Lung (tissue), 11 donors: ENCODE measurements at regions not wholly inside any gene's neighbourhood (a gene's known extent, or its start where the extent isn't known, plus 50 kb on each side); places are given as distances from the start of the nearest gene placed in this dataset.

ENCODE experiments used
- ATAC-seq: fragments of 200-7000 bp; cut with Tn5 transposase; one replicate; pipeline ENCODE4 v1.9.1; 2020; ENCODE audit warnings: moderate number of reproducible peaks; ENCODE audit not compliant: insufficient read depth, low FRiP score
- DNase-seq, 3 donors: peaks; one replicate each; pipeline ENCODE4 v3.0.0-alpha.2; 2013 to 2017
- H3K27ac ChIP-seq, 2 donors: one replicate each; pipeline ENCODE4 v1.5.1; 2013; ENCODE audit warnings: mild to moderate bottlenecking in 2 of 2, moderate library complexity in 2 of 2, control low read depth in 1 of 2, inconsistent platforms in 1 of 2, low read depth in 1 of 2, low read length in 1 of 2
- H3K27me3 ChIP-seq, 3 donors: one replicate each; pipeline ENCODE4 v1.5.1; 2013; ENCODE audit warnings: low read length in 2 of 3; ENCODE audit not compliant: control insufficient read depth in 3 of 3, insufficient read depth in 3 of 3
- H3K36me3 ChIP-seq, 4 donors: one replicate each; pipeline ENCODE4 v1.5.1; 2013; ENCODE audit warnings: low read length in 4 of 4, mild to moderate bottlenecking in 1 of 4, moderate library complexity in 1 of 4; ENCODE audit not compliant: control insufficient read depth in 4 of 4, insufficient read depth in 4 of 4
- H3K4me1 ChIP-seq, 5 donors: one replicate each; pipeline ENCODE4 v1.5.1; 2013; ENCODE audit warnings: low read length in 5 of 5, mild to moderate bottlenecking in 2 of 5, moderate library complexity in 1 of 5; ENCODE audit not compliant: control insufficient read depth in 5 of 5, insufficient read depth in 5 of 5
- H3K4me3 ChIP-seq: one replicate; pipeline ENCODE4 v1.5.1; 2013; ENCODE audit warnings: mild to moderate bottlenecking, control low read depth, moderate library complexity
- H3K9ac ChIP-seq, 2 donors: one replicate each; pipeline ENCODE4 v1.5.1; 2013; ENCODE audit warnings: low read length in 2 of 2, control low read depth in 1 of 2; ENCODE audit not compliant: insufficient read depth in 1 of 2
- H3K9me3 ChIP-seq, 4 donors: one replicate each; pipeline ENCODE4 v1.5.1; 2013; ENCODE audit warnings: low read length in 3 of 4, mild to moderate bottlenecking in 1 of 4, moderate library complexity in 1 of 4; ENCODE audit not compliant: control insufficient read depth in 4 of 4, insufficient read depth in 3 of 4
- CTCF ChIP-seq: IDR thresholded peaks from 2 replicates; pipeline ENCODE4 v1.5.1; 2012; ENCODE audit warnings: mild to moderate bottlenecking; ENCODE audit errors: control extremely low read depth, extremely low read depth
- WGBS, 2 donors: extraction: QIAGEN DNeasy Blood & Tissue Kit; methylation state at CpG; one replicate each; pipeline ENCODE4 v1.1.7; 2013; 5-methylcytosine and 5-hydroxymethylcytosine counted together
- donor health status: control.
- donor health status: control.
- donor health status: Bipolar disorder and iron deficiency.
- donor health status: healthy.
- donor health status: DM: yes; HTN: yes; CAD: no.

GRCh38 chr9:78863531-78863930 is 566.6 kb downstream of the PSAT1 start:
- no peak overlapping the region for H3K27ac ChIP-seq
- H3K9ac ChIP-seq, result no peak overlapping the region
- H3K4me3 ChIP-seq, result no peak overlapping the region
- H3K4me1 ChIP-seq, result peaks cover 0 to 1% (median 0%) of the 10 kb centered on the region in 5 donors
- H3K27me3 ChIP-seq, result no peaks in the 10 kb centered on the region
- no peak for ATAC-seq
- no peak for TF ChIP-seq CTCF
- no peaks in the 10 kb centered on the region for H3K36me3 ChIP-seq
- no peak for DNase-seq
- 67 to 84% methylated on average over 4 of the region's 4 CpGs for WGBS, 2 donors
- peaks cover 0 to 2% (median 0%) of the 10 kb centered on the region in 4 donors for H3K9me3 ChIP-seq

- 80 to 90% methylated on average over 2 of the region's 2 CpGs for WGBS, 2 donors
- TF ChIP-seq CTCF, result no peak
- Histone ChIP-seq H3K36me3 (no peaks in the 10 kb centered on the region), H3K27me3 (no peaks in the 10 kb centered on the region), H3K9me3 (no peaks in the 10 kb centered on the region), H3K4me1 (no peaks in the 10 kb centered on the region), H3K4me3 (no peak overlapping the region), H3K9ac (no peak overlapping the region), H3K27ac (no peak overlapping the region)
- DNase-seq, result no peak
- no peak for ATAC-seq
Measured at GRCh38 chr9:78865737-78866136, 568.8 kb downstream of the PSAT1 start.

GRCh38 chr9:78866207-78867132 is 569.5 kb downstream of the PSAT1 start:
- ATAC-seq (no peak), DNase-seq (no peak)
- Histone ChIP-seq H3K27me3 (no peaks in the 10 kb centered on the region), H3K9me3 (no peaks in the 10 kb centered on the region), H3K27ac (no peak overlapping the region), H3K9ac (no peak overlapping the region), H3K4me1 (no peaks in the 10 kb centered on the region), H3K4me3 (no peak overlapping the region), H3K36me3 (no peaks in the 10 kb centered on the region)
- no peak for TF ChIP-seq CTCF
- WGBS, 2 donors, result 65 to 82% methylated on average over 6 of the region's 6 CpGs

- no peak for ATAC-seq
- no peaks in the 10 kb centered on the region for H3K9me3 ChIP-seq
- H3K27me3 ChIP-seq, result no peaks in the 10 kb centered on the region
- TF ChIP-seq CTCF, result no peak
- H3K27ac ChIP-seq, result no peak overlapping the region
- H3K9ac ChIP-seq, result no peak overlapping the region
- H3K36me3 ChIP-seq, result no peaks in the 10 kb centered on the region
- no peaks in the 10 kb centered on the region for H3K4me1 ChIP-seq
- no peak for DNase-seq
- H3K4me3 ChIP-seq, result no peak overlapping the region
Measured at GRCh38 chr9:78871086-78871451, 574.1 kb downstream of the PSAT1 start.
